GM21360 (cell line): ENCODE measurements at regions not wholly inside any gene's neighbourhood (a gene's known extent, or its start where the extent isn't known, plus 50 kb on each side); places are given as distances from the start of the nearest gene placed in this dataset.

Experiments
- ATAC-seq: cut with Tn5 transposase; IDR thresholded peaks from one replicate; pipeline ENCODE4 v1.9.1; 2021; ENCODE audit warnings: mild to moderate bottlenecking, moderate library complexity; ENCODE audit not compliant: unreplicated experiment

GRCh38 chr1:198105185-198105584 lies 51.6 kb upstream of the NEK7 start:
- ATAC-seq = no peak

DNA sequence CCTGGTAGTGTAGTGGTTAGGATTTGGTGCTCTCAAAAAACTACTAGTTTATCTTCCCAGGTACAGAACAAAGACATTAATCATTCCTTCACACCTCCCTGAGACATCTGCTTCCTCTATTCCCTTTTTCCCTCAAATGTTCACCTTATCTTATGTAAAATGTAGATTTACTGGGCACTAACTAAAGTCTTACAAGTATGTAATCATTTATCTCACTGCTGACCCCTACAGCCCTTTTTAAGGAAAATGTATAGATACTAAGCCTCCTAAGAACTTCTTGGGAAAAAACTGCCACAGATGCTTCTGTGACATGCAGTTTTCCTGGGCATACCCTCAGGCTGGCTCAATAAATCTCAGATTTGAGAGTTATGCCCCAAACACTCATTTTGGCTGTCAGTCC lies 50.8 kb upstream of the NEK7 start:
- ATAC-seq = no peak
